Hypothalamus (tissue), 51 donors: ENCODE measurements at regions not wholly inside any gene's neighbourhood (a gene's known extent, or its start where the extent isn't known, plus 50 kb on each side); places are given as distances from the start of the nearest gene placed in this dataset.
A peak's percentile ranks its signal among the peaks of the same experiment; 100 is the strongest.
"Not testable (repeated sequence)": the region's sequence is repeated elsewhere in the genome, so short reads cannot be mapped to it uniquely, and the experiment has no call there.

Experiments
- DNase-seq, 51 donors: peaks; one replicate each; lab custom pipeline; 2025; lab: John Stamatoyannopoulos, UW

DNA sequence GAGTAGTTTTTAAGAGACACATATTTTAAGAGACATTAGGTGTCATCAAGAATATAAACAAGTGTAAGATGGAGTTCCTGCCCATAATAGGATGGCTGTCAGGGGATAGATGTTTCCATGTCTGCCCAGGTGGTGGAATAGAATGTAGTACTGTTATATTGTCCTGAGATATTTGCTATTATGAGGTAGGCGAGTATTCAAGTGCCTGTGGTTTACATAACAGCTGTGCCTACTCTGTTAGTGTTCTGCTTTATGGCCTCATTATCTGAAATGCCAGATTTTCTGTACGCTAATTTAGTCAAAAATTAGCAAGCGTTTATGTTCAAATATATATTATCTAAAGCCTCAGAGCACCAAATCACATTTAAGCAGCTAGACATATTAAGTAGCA is 360.2 kb upstream of the ROPN1 start:
- DNase-seq: no peak

GRCh38 chr3:124353691-124354090 is 361.8 kb upstream of the ROPN1 start:
- DNase-seq: no peak

GRCh38 chr3:124354150-124354549 is 362.2 kb upstream of the ROPN1 start:
- no peak for DNase-seq

- no peak for DNase-seq
Measured at GRCh38 chr3:124358156-124358555, 366.2 kb upstream of the ROPN1 start.

DNA sequence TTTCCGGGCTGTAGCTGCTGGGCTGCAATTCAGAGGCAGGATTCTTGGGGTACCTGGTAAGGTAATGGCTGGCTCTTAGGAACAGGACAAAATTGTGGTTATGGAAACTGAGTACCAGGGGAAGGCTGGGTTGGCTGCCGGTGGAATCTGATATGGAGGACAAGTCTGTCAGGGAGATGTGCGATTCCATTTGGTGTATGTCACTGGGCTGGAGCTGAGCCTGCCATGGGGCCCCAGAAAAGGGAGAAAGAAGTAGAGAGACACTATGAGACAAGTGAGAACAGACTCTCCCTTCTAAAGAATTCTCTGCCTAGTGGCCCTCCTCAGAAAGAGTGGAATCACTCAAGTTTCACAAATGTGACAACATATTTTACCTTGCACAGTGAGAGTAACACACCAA is 368.2 kb upstream of the ROPN1 start:
- DNase-seq: no peak

- no peak for DNase-seq
Measured at GRCh38 chr3:124360563-124360962, 368.6 kb upstream of the ROPN1 start.

- no peak for DNase-seq
Measured at GRCh38 chr3:124361566-124361965, 368.7 kb upstream of the UMPS start.

GRCh38 chr3:124362455-124362854 is 367.8 kb upstream of the UMPS start:
- no peak for DNase-seq

- DNase-seq: no peak
Measured at GRCh38 chr3:124363476-124363875, 366.8 kb upstream of the UMPS start.

- no peak for DNase-seq
Measured at GRCh38 chr3:124364317-124365020, 365.8 kb upstream of the UMPS start.

DNA sequence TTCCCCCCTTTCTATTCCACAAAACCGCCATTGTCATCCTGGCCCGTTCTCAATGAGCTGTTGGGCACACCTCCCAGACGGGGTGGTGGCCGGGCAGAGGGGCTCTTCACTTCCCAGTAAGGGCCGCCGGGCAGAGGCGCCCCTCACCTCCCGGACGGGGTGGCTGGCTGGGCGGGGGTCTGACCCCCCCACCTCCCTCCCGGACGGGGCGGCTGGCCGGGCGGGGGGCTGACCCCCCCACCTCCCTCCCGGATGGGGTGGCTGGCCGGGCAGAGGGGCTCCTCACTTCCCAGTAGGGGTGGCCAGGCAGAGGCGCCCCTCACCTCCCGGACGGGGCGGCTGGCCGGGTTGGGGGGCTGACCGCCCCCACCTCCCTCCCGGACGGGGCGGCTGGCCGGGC is 363.6 kb upstream of the UMPS start:
- DNase-seq: not testable (repeated sequence)

DNA sequence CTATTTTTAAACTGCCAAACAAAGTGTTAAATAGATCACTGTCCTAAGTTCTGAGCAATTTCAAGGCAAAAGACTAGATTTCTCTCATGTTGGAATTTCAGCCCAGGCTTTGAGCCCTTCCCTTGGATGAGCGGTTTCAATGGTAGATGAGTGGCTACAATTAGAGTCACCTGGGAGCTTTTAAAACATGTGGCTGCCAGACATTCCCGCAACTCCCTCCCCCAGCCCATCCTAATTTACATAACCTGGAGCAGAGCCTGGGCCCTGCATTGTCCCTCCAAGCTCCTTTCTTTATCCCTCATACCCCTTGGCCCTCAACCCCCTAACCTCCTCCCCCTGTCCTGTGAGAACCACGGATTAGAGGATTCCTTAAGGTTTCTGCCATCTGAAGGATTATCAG is 357.5 kb upstream of the UMPS start:
- no peak for DNase-seq

DNA sequence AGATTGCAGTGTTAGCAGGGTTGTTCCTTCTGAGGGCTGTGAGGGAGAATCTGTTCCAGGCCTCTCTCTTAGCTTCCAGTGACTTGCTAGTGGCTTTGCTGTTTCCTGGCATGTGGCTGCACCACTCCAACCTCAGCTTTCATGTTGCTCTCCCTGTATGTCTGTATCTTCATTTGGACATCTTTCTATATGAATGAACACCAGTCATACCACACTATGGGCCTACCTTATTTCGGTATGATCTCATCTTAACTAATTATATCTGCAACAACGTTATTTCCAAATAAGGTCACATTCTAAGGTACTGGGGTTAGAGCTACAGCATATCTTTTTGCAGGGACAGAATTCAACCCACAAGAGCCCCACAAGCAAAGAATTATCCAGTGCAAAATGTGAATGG is 356.7 kb upstream of the UMPS start:
- no peak for DNase-seq

DNA sequence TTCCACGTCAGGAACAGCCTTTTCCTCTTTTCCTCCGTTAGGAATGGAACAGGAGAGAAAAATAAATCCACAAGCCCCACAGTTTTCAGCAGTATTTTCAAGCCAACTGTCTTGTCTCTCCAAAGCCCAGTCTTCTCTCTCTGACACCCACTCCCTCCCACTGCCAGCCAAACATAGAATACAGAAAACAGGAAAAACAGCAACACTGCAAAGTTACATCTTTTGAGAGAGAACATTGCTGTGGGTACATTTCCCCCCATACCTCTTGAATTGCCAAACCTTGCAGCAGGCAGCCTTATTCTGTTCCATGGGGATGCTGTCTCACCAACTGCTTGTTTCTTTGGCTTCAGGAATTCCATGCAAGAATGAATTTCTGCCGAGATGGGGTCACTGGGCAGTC is 355.7 kb upstream of the UMPS start:
- DNase-seq: no peak

DNA sequence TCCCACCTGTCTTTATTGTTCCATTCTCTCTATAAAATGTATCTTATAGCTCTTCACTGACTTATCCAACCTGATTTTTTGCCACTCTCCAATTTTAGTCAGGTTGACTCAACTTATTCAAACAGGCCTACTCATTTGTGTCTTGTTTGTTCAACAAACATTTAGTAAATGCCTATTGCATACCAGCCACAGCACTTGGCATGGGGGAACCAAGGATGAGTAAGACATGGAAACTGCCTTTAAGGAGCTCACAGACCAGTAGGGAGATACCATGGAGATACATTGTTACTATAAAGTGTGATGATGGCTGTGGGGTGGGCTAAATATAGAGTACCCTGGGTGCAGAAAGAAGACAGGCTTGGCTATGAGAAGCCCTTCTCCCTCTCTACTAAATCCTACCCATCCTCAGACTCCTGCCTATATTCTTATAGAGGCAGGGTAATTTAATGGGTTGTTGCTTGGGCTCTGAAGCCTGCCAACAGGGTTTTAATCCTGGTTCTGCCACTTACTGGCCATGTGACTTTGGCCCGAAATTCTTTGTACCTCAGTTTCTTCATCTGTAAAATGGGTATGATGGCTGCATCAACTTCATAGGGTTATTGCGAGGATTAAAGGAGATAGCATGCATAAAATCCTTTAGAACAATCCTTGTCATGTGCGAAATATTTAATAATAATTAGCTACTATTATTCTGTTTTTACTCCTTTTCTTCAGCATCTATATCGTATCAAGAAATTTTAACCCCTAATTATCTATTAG is 348.5 kb upstream of the UMPS start:
- DNase-seq: no peak

DNA sequence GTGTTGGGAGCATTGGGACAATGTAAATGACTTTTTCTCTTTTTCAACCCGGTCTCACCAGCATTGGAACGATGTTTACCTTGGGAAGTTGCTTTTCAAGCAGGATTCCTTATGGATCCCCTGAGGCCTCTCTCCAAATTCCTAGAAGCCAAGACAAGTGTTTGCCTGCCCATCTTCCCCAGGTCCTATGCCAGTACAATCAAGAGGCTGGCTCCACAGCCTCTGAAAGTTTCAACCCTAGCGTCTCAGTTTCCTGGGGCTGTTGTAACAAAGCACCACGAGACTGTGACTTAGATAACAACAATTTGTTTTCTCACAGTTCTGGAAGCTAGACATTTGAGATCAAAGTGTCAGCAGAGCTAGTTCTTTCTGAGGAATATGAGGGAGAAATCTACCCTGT is 347.2 kb upstream of the UMPS start:
- DNase-seq: no peak

DNA sequence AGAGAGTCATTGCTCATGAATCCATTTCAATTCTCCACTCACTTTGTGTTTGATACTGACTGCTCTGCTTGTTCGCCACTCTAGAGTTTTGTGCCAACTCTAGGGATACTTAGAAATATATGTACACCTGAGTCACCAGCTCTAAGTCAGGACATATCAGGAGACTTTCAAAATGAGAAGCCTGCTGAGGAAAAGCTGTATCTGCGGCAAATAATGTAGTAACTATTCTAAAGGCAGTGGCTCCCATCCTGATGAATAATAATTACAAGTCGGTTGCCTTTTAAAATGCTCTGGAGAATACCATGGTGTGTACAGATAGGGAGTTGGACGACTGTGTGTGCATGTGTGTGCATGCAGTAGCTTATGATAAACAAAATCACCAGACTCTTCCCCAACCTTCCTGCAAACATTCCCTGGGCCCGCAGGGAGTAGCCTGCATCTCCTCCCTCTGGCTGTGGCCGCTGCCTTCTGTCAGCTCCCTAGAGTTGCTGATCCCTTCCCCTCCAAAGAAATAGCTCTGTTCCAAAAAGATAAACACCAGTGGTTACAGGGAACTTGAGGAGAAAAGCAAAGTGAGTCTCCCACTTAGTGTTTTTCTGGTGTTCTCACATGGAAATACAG is 346.3 kb upstream of the UMPS start:
- no peak for DNase-seq

- DNase-seq: peak in 7 of 51 donors; percentile 4 to 63 (median 11)
Measured at GRCh38 chr3:124384527-124384926, 345.7 kb upstream of the UMPS start.

GRCh38 chr3:124385996-124386395 is 344.3 kb upstream of the UMPS start:
- DNase-seq: no peak

- no peak for DNase-seq
Measured at GRCh38 chr3:124386996-124387595, 343.2 kb upstream of the UMPS start.

- no peak for DNase-seq
Measured at GRCh38 chr3:124391774-124392173, 338.5 kb upstream of the UMPS start.

DNA sequence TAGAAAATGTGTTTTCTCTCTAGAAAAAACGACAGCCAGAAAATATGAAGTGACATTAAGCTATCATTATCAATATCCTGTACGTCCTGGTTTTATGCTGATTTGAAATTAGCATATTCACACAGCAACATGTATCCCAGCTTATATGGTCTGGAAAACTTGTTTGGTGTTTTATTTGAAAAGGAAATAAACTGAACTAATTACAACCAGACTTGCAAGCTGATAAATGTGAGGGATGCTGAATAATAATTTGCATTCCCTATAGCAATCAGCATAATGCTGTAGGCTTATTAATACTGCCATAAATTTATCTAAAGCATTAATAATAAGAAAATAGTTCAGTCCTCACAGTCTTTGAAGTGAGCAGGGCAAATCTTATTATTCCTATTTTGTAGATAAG is 336.9 kb upstream of the UMPS start:
- no peak for DNase-seq
